ENCODE measurements at regions not wholly inside any gene's neighbourhood (a gene's known extent, or its start where the extent isn't known, plus 50 kb on each side); places are given as distances from the start of the nearest gene placed in this dataset.

DNA sequence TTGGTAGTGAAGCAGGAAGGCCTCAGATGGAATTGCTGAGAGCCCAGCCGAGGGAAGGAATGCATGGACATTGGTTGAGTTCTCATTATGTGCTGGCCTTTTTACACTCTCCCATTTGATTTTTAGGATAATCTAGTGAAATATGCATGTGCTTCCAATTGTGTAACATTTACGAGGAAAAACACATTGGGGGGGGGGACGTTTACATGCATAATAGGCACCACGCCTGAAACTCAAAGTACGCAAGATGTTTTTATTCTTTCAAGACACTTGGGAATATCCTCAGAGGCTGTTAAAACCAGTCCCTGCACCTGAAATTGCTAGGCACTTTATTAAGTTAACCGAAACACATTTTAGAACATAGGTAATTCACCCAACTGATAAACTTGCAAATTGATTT is 118.5 kb upstream of the CDH4 start:
- H3K4me1 ChIP-seq (ENCODE audit: insufficient read depth, low read length): no peaks in the 10 kb centered on the region
- ChIA-PET POLR2A (no interaction called here), CTCF (no interaction called here)
- Mint-ChIP-seq H3K27ac (no peak overlapping the region), H3K27me3 (peaks cover 0 to 3% of the 10 kb centered on the region in 2 donors), H3K36me3 (no peaks in the 10 kb centered on the region), H3K4me3 (no peak overlapping the region), H3K9me3 (peaks cover 0 to 8% (median 0%) of the 10 kb centered on the region in 5 donors), H3K4me1 (no peaks in the 10 kb centered on the region)
- H3K4me3 ChIP-seq (ENCODE audit: low read length): no peak overlapping the region
- no peaks in the 10 kb centered on the region for H3K9me3 ChIP-seq (ENCODE audit: low read length)
- DNase-seq: no peak
- H3K27me3 ChIP-seq (ENCODE audit: insufficient read depth, low read length, poor library complexity, severe bottlenecking): no peaks in the 10 kb centered on the region
- H3K36me3 ChIP-seq (ENCODE audit: insufficient read depth, low read length): no peaks in the 10 kb centered on the region
- no peak overlapping the region for H3K27ac ChIP-seq (ENCODE audit: low read depth, low read length)

DNA sequence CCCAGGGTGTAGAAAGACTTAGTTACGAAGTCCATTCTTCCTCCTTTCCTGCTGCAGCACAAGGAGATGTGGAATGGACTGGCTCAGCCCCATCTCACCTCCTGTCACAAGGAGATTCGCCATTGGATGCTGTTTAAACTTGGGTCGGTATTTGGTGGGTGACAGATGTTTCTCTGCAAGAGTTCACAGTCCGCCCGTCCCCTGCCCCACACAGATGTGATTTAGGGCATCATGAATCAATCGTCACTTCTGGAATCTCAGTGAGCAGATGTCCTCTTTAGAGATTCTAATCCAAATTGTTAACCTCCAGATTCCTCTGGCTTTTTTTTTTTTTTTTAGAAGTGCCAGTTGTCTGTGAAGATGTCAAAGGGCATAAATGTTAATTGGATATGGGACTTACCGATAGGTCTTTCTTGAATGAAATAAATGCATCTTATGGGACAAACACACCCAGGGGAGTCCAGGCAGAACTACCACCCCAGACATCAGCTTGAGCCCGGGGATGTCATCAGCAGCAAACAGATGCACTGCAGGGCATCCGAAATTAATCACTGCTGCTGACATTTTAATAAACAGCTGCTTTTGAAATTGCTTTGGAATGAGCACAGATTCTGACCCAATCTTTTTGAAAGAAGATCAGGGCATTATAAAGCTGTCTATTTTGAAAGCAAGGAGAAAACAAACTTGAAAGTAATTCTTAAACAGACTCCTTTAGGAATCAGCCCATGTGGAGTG is 117.6 kb upstream of the CDH4 start:
- ChIA-PET POLR2A (no interaction called here), CTCF (no interaction called here)
- H3K4me1 ChIP-seq (ENCODE audit: insufficient read depth, low read length): no peaks in the 10 kb centered on the region
- no peak overlapping the region for H3K4me3 Mint-ChIP-seq
- no peak overlapping the region for H3K27ac ChIP-seq (ENCODE audit: low read depth, low read length)
- H3K36me3 Mint-ChIP-seq: no peaks in the 10 kb centered on the region
- no peaks in the 10 kb centered on the region for H3K27me3 ChIP-seq (ENCODE audit: insufficient read depth, low read length, poor library complexity, severe bottlenecking)
- H3K27me3 Mint-ChIP-seq: peaks cover 0 to 3% of the 10 kb centered on the region in 2 donors
- no peaks in the 10 kb centered on the region for H3K4me1 Mint-ChIP-seq
- no peak overlapping the region for H3K4me3 ChIP-seq (ENCODE audit: low read length)
- H3K27ac Mint-ChIP-seq: no peak overlapping the region
- DNase-seq: no peak
- peaks cover 0 to 8% (median 0%) of the 10 kb centered on the region in 5 donors for H3K9me3 Mint-ChIP-seq
- H3K36me3 ChIP-seq (ENCODE audit: insufficient read depth, low read length): no peaks in the 10 kb centered on the region
- no peaks in the 10 kb centered on the region for H3K9me3 ChIP-seq (ENCODE audit: low read length)

DNA sequence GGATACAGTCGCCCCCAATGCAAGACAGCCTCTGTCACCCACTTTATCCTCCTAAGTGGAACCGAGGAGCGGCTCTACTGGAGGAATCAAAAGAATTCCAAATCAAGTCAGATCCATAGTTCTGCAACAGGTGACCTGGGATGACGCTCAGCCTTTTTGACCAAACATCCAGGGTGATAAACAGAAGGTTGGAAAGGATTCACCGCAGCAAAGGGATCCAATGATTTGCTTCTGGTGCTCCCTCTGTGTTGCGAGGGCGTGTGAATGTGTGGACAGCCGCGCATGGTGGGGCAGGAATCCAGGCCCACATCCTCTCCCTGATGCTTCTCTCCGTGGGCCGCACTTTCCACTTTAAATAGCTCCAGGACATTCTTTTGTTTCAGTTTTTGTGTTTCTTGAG is 116.8 kb upstream of the CDH4 start:
- Mint-ChIP-seq H3K36me3 (no peaks in the 10 kb centered on the region), H3K4me3 (no peak overlapping the region), H3K9me3 (peaks cover 0 to 8% (median 0%) of the 10 kb centered on the region in 5 donors), H3K27me3 (peaks cover 0 to 3% of the 10 kb centered on the region in 2 donors), H3K27ac (no peak overlapping the region), H3K4me1 (no peaks in the 10 kb centered on the region)
- H3K36me3 ChIP-seq (ENCODE audit: insufficient read depth, low read length): no peaks in the 10 kb centered on the region
- ChIA-PET POLR2A (no interaction called here), CTCF (no interaction called here)
- H3K4me3 ChIP-seq (ENCODE audit: low read length): no peak overlapping the region
- H3K27me3 ChIP-seq (ENCODE audit: insufficient read depth, low read length, poor library complexity, severe bottlenecking): no peaks in the 10 kb centered on the region
- H3K4me1 ChIP-seq (ENCODE audit: insufficient read depth, low read length): no peaks in the 10 kb centered on the region
- no peaks in the 10 kb centered on the region for H3K9me3 ChIP-seq (ENCODE audit: low read length)
- DNase-seq: no peak
- no peak overlapping the region for H3K27ac ChIP-seq (ENCODE audit: low read depth, low read length)

DNA sequence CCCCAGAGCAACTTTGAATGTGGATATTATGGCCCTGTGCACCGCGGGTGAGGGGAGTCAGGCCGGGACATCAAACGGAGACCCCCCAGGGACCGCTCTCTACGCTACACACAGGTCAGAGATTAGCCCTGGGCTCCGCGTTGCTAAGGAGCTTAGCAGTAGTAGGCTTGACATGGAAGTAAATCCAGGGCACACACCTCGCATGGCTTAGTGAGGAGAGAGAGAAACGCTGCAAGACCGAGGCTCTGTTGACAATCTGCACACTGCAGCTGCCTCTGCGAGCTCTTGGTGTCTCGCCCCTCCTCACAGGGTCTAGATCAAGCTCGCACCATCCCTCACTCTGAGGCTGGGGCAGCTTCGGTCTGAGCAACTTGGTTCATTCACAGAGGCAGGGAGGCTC is 116.1 kb upstream of the CDH4 start:
- Histone ChIP-seq H3K4me1 (ENCODE audit: insufficient read depth, low read length) (no peaks in the 10 kb centered on the region), H3K9me3 (ENCODE audit: low read length) (no peaks in the 10 kb centered on the region), H3K27ac (ENCODE audit: low read depth, low read length) (no peak overlapping the region), H3K4me3 (ENCODE audit: low read length) (no peak overlapping the region), H3K36me3 (ENCODE audit: insufficient read depth, low read length) (no peaks in the 10 kb centered on the region), H3K27me3 (ENCODE audit: insufficient read depth, low read length, poor library complexity, severe bottlenecking) (no peaks in the 10 kb centered on the region)
- H3K36me3 Mint-ChIP-seq: no peaks in the 10 kb centered on the region
- H3K27ac Mint-ChIP-seq: no peak overlapping the region
- no peak for DNase-seq
- H3K27me3 Mint-ChIP-seq: peaks cover 0 to 3% of the 10 kb centered on the region in 2 donors
- H3K4me3 Mint-ChIP-seq: no peak overlapping the region
- peaks cover 0 to 3% (median 0%) of the 10 kb centered on the region in 5 donors for H3K9me3 Mint-ChIP-seq
- ChIA-PET POLR2A (no interaction called here), CTCF (no interaction called here)
- no peaks in the 10 kb centered on the region for H3K4me1 Mint-ChIP-seq

DNA sequence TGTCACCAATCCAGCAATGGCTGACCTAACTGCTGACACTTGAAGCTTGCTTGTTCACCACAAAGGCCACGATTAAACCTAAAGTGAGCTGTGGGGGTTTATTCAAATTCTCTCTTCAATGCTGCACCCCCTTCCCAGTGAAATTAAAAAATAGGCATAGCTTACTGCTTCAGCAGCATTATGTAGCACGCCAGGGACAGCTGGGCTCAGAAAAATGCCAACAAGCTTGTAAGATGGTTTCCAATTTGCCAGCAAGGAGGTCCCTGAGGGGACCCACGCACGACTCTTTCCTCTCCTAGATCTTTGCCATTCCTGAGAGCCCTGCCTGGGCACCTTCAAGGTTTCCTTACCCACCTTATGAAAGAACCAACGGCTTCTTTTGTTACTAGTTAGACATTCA is 113.5 kb upstream of the CDH4 start:
- Histone ChIP-seq H3K4me3 (ENCODE audit: low read length) (no peak overlapping the region), H3K36me3 (ENCODE audit: insufficient read depth, low read length) (no peaks in the 10 kb centered on the region), H3K9me3 (ENCODE audit: low read length) (no peaks in the 10 kb centered on the region), H3K27ac (ENCODE audit: low read depth, low read length) (no peak overlapping the region), H3K4me1 (ENCODE audit: insufficient read depth, low read length) (no peaks in the 10 kb centered on the region), H3K27me3 (ENCODE audit: insufficient read depth, low read length, poor library complexity, severe bottlenecking) (no peaks in the 10 kb centered on the region)
- H3K27me3 Mint-ChIP-seq: no peaks in the 10 kb centered on the region
- no peak overlapping the region for H3K27ac Mint-ChIP-seq
- no peak for DNase-seq
- POLR2A ChIA-PET: no interaction called here
- H3K4me3 Mint-ChIP-seq: no peak overlapping the region
- no peaks in the 10 kb centered on the region for H3K36me3 Mint-ChIP-seq
- peaks cover 0 to 5% (median 0%) of the 10 kb centered on the region in 5 donors for H3K9me3 Mint-ChIP-seq
- H3K4me1 Mint-ChIP-seq: no peaks in the 10 kb centered on the region
- CTCF ChIA-PET: no interaction called here

DNA sequence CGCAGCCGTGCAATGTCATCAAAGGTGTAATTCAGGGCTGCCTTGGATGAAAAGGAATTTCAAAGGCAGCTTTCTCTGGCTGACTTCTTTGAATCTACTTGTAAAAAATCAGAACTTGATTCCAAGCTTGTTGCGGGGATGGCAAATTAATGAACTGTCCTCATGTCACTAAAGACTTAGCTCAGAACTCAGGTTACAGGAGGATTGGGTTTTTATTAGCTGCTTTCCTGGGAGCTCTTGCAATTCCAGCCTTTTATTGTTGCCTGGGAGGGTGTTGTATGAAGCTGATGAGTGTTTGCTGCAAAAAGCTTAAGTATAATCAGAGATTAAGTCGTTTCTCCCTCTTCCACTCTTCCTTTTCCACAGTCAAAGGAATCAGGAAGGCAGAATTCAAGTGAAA is 113.0 kb upstream of the CDH4 start:
- no peak overlapping the region for H3K4me3 Mint-ChIP-seq
- H3K4me3 ChIP-seq (ENCODE audit: low read length): no peak overlapping the region
- H3K27me3 ChIP-seq (ENCODE audit: insufficient read depth, low read length, poor library complexity, severe bottlenecking): no peaks in the 10 kb centered on the region
- no peaks in the 10 kb centered on the region for H3K4me1 Mint-ChIP-seq
- no peak overlapping the region for H3K27ac Mint-ChIP-seq
- H3K27ac ChIP-seq (ENCODE audit: low read depth, low read length): no peak overlapping the region
- H3K36me3 ChIP-seq (ENCODE audit: insufficient read depth, low read length): no peaks in the 10 kb centered on the region
- no peaks in the 10 kb centered on the region for H3K9me3 ChIP-seq (ENCODE audit: low read length)
- POLR2A ChIA-PET: no interaction called here
- CTCF ChIA-PET: no interaction called here
- H3K9me3 Mint-ChIP-seq: peaks cover 0 to 5% (median 0%) of the 10 kb centered on the region in 5 donors
- H3K4me1 ChIP-seq (ENCODE audit: insufficient read depth, low read length): no peaks in the 10 kb centered on the region
- no peaks in the 10 kb centered on the region for H3K36me3 Mint-ChIP-seq
- DNase-seq: no peak
- H3K27me3 Mint-ChIP-seq: no peaks in the 10 kb centered on the region

DNA sequence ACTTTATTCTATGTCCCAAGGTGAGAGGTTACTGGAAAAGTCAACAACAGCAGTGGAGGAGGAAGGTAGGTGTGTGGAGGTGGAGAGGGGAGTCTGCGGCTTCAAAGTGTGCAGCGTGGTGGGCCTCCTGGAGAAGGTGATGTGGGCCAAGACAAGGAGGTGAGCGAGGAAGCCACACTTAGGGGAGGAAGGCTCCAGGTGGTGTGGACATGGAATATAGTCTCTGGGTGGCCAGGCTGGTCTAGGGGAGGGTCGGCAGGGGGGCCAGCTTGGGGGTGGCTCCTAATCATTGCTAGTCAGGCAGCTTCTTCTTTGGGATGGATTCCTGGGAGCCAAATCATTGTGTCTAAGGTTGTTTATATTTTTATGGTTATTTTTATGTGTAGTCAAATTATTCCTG is 111.5 kb upstream of the CDH4 start:
- Histone ChIP-seq H3K27me3 (ENCODE audit: insufficient read depth, low read length, poor library complexity, severe bottlenecking) (no peaks in the 10 kb centered on the region), H3K36me3 (ENCODE audit: insufficient read depth, low read length) (no peaks in the 10 kb centered on the region), H3K4me3 (ENCODE audit: low read length) (no peak overlapping the region), H3K4me1 (ENCODE audit: insufficient read depth, low read length) (no peaks in the 10 kb centered on the region), H3K9me3 (ENCODE audit: low read length) (no peaks in the 10 kb centered on the region), H3K27ac (ENCODE audit: low read depth, low read length) (no peak overlapping the region)
- CTCF ChIA-PET: no interaction called here
- POLR2A ChIA-PET: no interaction called here
- Mint-ChIP-seq H3K27me3 (no peaks in the 10 kb centered on the region), H3K4me3 (no peak overlapping the region), H3K9me3 (peaks cover 0 to 5% (median 4%) of the 10 kb centered on the region in 5 donors), H3K4me1 (no peaks in the 10 kb centered on the region), H3K27ac (no peak overlapping the region), H3K36me3 (no peaks in the 10 kb centered on the region)
- DNase-seq: no peak

DNA sequence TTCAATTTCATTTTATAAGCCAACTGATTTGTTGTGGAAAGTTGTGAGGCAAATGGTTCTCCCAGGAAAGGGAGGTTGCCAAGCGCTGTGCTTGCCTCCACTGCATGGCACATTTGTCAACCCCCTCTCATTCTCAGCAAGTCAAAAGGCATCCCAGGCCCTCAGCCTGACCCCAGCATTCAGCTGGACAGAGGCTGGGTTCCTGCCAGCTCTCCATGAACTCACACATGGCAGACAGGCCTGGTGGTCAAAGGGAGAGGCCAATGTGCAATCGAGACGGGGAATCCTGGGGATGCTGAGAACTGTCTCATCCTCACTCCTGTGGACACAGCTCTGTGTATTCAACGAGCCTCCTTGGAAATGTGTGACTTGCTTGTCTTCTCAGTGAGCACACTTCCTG is 106.0 kb upstream of the CDH4 start:
- H3K27ac ChIP-seq (ENCODE audit: low read depth, low read length): no peak overlapping the region
- peaks cover 2 to 3% of the 10 kb centered on the region in 2 donors for H3K27me3 Mint-ChIP-seq
- no peaks in the 10 kb centered on the region for H3K27me3 ChIP-seq (ENCODE audit: insufficient read depth, low read length, poor library complexity, severe bottlenecking)
- H3K4me3 Mint-ChIP-seq: no peak overlapping the region
- H3K4me3 ChIP-seq (ENCODE audit: low read length): no peak overlapping the region
- no peak for DNase-seq
- H3K36me3 Mint-ChIP-seq: no peaks in the 10 kb centered on the region
- CTCF ChIA-PET: no interaction called here
- H3K4me1 Mint-ChIP-seq: no peaks in the 10 kb centered on the region
- no peaks in the 10 kb centered on the region for H3K4me1 ChIP-seq (ENCODE audit: insufficient read depth, low read length)
- no peaks in the 10 kb centered on the region for H3K9me3 ChIP-seq (ENCODE audit: low read length)
- no peaks in the 10 kb centered on the region for H3K36me3 ChIP-seq (ENCODE audit: insufficient read depth, low read length)
- POLR2A ChIA-PET: no interaction called here
- H3K9me3 Mint-ChIP-seq: peaks cover 0 to 6% (median 5%) of the 10 kb centered on the region in 5 donors
- H3K27ac Mint-ChIP-seq: no peak overlapping the region

DNA sequence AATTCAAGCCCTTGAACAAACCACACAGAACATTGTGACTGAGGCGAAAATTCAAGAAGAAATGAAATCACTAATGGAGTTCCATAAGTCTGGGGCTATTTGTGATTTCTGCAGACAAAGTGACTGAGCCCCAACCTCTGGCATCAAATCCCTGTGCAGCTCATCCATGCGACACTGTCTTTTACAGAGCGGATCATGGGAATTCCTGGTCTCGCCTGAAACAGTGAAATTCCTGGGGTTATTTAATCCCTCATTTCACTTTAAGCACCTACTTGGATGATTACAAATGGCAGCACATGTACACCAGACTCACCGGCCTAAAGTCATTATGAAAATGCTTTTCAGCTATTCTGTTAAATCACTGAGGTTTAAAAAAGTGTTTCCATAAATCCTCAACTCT is 102.4 kb upstream of the CDH4 start:
- H3K27me3 ChIP-seq (ENCODE audit: insufficient read depth, low read length, poor library complexity, severe bottlenecking): no peaks in the 10 kb centered on the region
- no peak for DNase-seq
- H3K9me3 ChIP-seq (ENCODE audit: low read length): no peaks in the 10 kb centered on the region
- Mint-ChIP-seq H3K4me3 (no peak overlapping the region), H3K27ac (no peak overlapping the region), H3K9me3 (peaks cover 0 to 2% (median 0%) of the 10 kb centered on the region in 5 donors), H3K27me3 (peaks cover 3 to 6% of the 10 kb centered on the region in 2 donors), H3K4me1 (no peaks in the 10 kb centered on the region), H3K36me3 (no peaks in the 10 kb centered on the region)
- ChIA-PET CTCF (no interaction called here), POLR2A (no interaction called here)
- H3K4me3 ChIP-seq (ENCODE audit: low read length): no peak overlapping the region
- no peaks in the 10 kb centered on the region for H3K4me1 ChIP-seq (ENCODE audit: insufficient read depth, low read length)
- no peaks in the 10 kb centered on the region for H3K36me3 ChIP-seq (ENCODE audit: insufficient read depth, low read length)
- H3K27ac ChIP-seq (ENCODE audit: low read depth, low read length): no peak overlapping the region
